H9 (cell line): ENCODE measurements at regions not wholly inside any gene's neighbourhood (a gene's known extent, or its start where the extent isn't known, plus 50 kb on each side); places are given as distances from the start of the nearest gene placed in this dataset.

Experiments used
- DNase-seq: peaks from one replicate; pipeline ENCODE4 v3.0.0-alpha.2; 2017
- H2AFZ ChIP-seq: one replicate; pipeline ENCODE4 v1.6.1; 2013; ENCODE audit warnings: mild to moderate bottlenecking, low read length, control low read depth, moderate library complexity
- H2AK5ac ChIP-seq: 2 replicates; pipeline ENCODE4 v1.6.1; 2013; ENCODE audit warnings: low read length, control low read depth, mixed read lengths; ENCODE audit not compliant: insufficient read length
- H2BK120ac ChIP-seq: one replicate; pipeline ENCODE4 v1.6.1; 2013; ENCODE audit warnings: low read depth, mild to moderate bottlenecking, low read length, control low read depth, inconsistent platforms; ENCODE audit not compliant: poor library complexity, severe bottlenecking
- H2BK12ac ChIP-seq: 2 replicates; pipeline ENCODE4 v1.6.1; 2013; ENCODE audit warnings: low read length, control low read depth, mixed read lengths, low read depth; ENCODE audit not compliant: insufficient read length
- H2BK15ac ChIP-seq: 2 replicates; pipeline ENCODE4 v1.6.1; 2013; ENCODE audit warnings: low read depth, low read length, control low read depth
- H2BK20ac ChIP-seq: one replicate; pipeline ENCODE4 v1.6.1; 2013; ENCODE audit warnings: low read depth, mild to moderate bottlenecking, low read length, control low read depth, inconsistent platforms; ENCODE audit not compliant: poor library complexity, severe bottlenecking
- H2BK5ac ChIP-seq: 2 replicates; pipeline ENCODE4 v1.6.1; 2013; ENCODE audit warnings: low read length, control low read depth, mixed read lengths; ENCODE audit not compliant: insufficient read length
- H3K14ac ChIP-seq: 2 replicates; pipeline ENCODE4 v1.6.1; 2013; ENCODE audit warnings: low read length, control low read depth; ENCODE audit not compliant: insufficient read depth
- H3K18ac ChIP-seq: 2 replicates; pipeline ENCODE4 v1.6.1; 2013; ENCODE audit warnings: low read depth, mild to moderate bottlenecking, mixed read lengths, low read length, control low read depth; ENCODE audit not compliant: insufficient read length
- H3K23ac ChIP-seq: 2 replicates; pipeline ENCODE4 v1.6.1; 2013; ENCODE audit warnings: low read length, control low read depth, mixed read lengths, low read depth; ENCODE audit not compliant: insufficient read length
- H3K23me2 ChIP-seq: 2 replicates; pipeline ENCODE4 v1.6.1; 2013; ENCODE audit warnings: low read depth, mild to moderate bottlenecking, mixed read lengths, low read length, control low read depth; ENCODE audit not compliant: insufficient read length, poor library complexity, severe bottlenecking
- H3K27ac ChIP-seq: 2 replicates; pipeline ENCODE4 v1.5.1; 2013; ENCODE audit warnings: low read length, control low read depth, mixed read lengths, low read depth; ENCODE audit not compliant: insufficient read length
- H3K27me3 ChIP-seq: 2 replicates; pipeline ENCODE4 v1.6.1; 2013; ENCODE audit warnings: low read length, control low read depth, inconsistent platforms; ENCODE audit not compliant: insufficient read depth
- H3K4ac ChIP-seq: 2 replicates; pipeline ENCODE4 v1.6.1; 2013; ENCODE audit warnings: low read depth, mild to moderate bottlenecking, control low read depth, inconsistent platforms, low read length, moderate library complexity
- H3K4me1 ChIP-seq: 2 replicates; pipeline ENCODE4 v1.6.1; 2013; ENCODE audit warnings: low read length, control low read depth, inconsistent platforms; ENCODE audit not compliant: insufficient read depth
- H3K4me2 ChIP-seq: 2 replicates; pipeline ENCODE4 v1.6.1; 2013; ENCODE audit warnings: low read length, control low read depth, mixed read lengths; ENCODE audit not compliant: insufficient read length, insufficient read depth
- H3K56ac ChIP-seq: 2 replicates; pipeline ENCODE4 v1.6.1; 2013; ENCODE audit warnings: low read depth, mild to moderate bottlenecking, mixed read lengths, low read length, control low read depth; ENCODE audit not compliant: insufficient read length
- H3K79me1 ChIP-seq: 2 replicates; pipeline ENCODE4 v1.6.1; 2013; ENCODE audit warnings: low read depth, mild to moderate bottlenecking, moderate library complexity, low read length, control low read depth, inconsistent platforms; ENCODE audit not compliant: insufficient read depth, poor library complexity, severe bottlenecking
- H3K79me2 ChIP-seq: 2 replicates; pipeline ENCODE4 v1.6.1; 2013; ENCODE audit warnings: low read length, control low read depth, inconsistent platforms; ENCODE audit not compliant: insufficient read depth
- H3K9ac ChIP-seq: 2 replicates; pipeline ENCODE4 v1.6.1; 2013; ENCODE audit warnings: low read length, control low read depth, mixed read lengths; ENCODE audit not compliant: insufficient read length; ENCODE audit errors: extremely low read depth
- H3K9me3 ChIP-seq: one replicate; pipeline ENCODE4 v1.6.1; 2013; ENCODE audit warnings: low read depth, low read length, inconsistent platforms; ENCODE audit not compliant: control insufficient read depth
- H3T11ph ChIP-seq: one replicate; pipeline ENCODE4 v1.6.1; 2013; ENCODE audit warnings: mild to moderate bottlenecking, low read length, control low read depth, inconsistent platforms
- H4K20me1 ChIP-seq: one replicate; pipeline ENCODE4 v1.6.1; 2013; ENCODE audit not compliant: control insufficient read depth, insufficient read length, insufficient read depth
- H4K5ac ChIP-seq: 2 replicates; pipeline ENCODE4 v1.6.1; 2013; ENCODE audit warnings: low read depth, mild to moderate bottlenecking, mixed read lengths, low read length, control low read depth; ENCODE audit not compliant: insufficient read length
- H4K8ac ChIP-seq: replicated peaks from 2 replicates; pipeline ENCODE4 v1.6.1; 2013; ENCODE audit warnings: low read length, control low read depth, mixed read lengths, low read depth; ENCODE audit not compliant: insufficient read length
- H4K91ac ChIP-seq: 2 replicates; pipeline ENCODE4 v1.6.1; 2013; ENCODE audit warnings: low read depth, mild to moderate bottlenecking, moderate library complexity, mixed read lengths, low read length, control low read depth; ENCODE audit not compliant: insufficient read length
- H3K27ac Mint-ChIP-seq, 3 experiments: 2 replicates in 2 of 3; 3 replicates in 1 of 3; pipeline ENCODE4 v1.8.0; 2020 to 2021; ENCODE audit warnings: mixed read lengths in 3 of 3, mild to moderate bottlenecking in 1 of 3, moderate library complexity in 1 of 3
- H3K27me3 Mint-ChIP-seq: 2 replicates; pipeline ENCODE4 v1.8.0; 2021; ENCODE audit warnings: low read depth, mild to moderate bottlenecking, moderate library complexity, mixed read lengths
- H3K36me3 Mint-ChIP-seq, 3 experiments: 2 replicates in 2 of 3; 3 replicates in 1 of 3; pipeline ENCODE4 v1.8.0; 2020 to 2021; ENCODE audit warnings: low read depth in 3 of 3, mixed read lengths in 3 of 3; ENCODE audit not compliant: insufficient read depth in 1 of 3
- H3K4me1 Mint-ChIP-seq, 2 experiments: 2 replicates each; pipeline ENCODE4 v1.8.0; 2020; ENCODE audit warnings: mixed read lengths in 2 of 2
- H3K4me3 Mint-ChIP-seq, 2 experiments: 2 replicates in 1 of 2; 3 replicates in 1 of 2; pipeline ENCODE4 v1.8.0; 2020 to 2021; ENCODE audit warnings: mild to moderate bottlenecking in 2 of 2, mixed read lengths in 2 of 2, moderate library complexity in 1 of 2
- H3K9me3 Mint-ChIP-seq, 2 experiments: 2 replicates in 1 of 2; 3 replicates in 1 of 2; pipeline ENCODE4 v1.8.0; 2020; ENCODE audit warnings: mild to moderate bottlenecking in 2 of 2, mixed read lengths in 2 of 2, moderate library complexity in 1 of 2
- CTCF ChIP-seq: fragments of 200-600 bp; sonication (generic); conservative IDR thresholded peaks from 3 replicates; pipeline ENCODE4 v1.8.0; 2021; ENCODE audit warnings: antibody characterized with exemption, mild to moderate bottlenecking
- WGBS: extraction: QIAGEN DNeasy Blood & Tissue Kit; methylation state at CpG from one replicate; pipeline ENCODE4 v1.1.7; 2013; ENCODE audit warnings: missing lambda C conversion rate, low lambda C conversion rate, mixed read lengths; ENCODE audit not compliant: insufficient read length; ENCODE audit errors: extremely low coverage; 5-methylcytosine and 5-hydroxymethylcytosine counted together

GRCh38 chr7:84589012-84589411 lies 394.4 kb upstream of the SEMA3A start:
- no peak overlapping the region for H4K91ac ChIP-seq
- H3K27me3 ChIP-seq: no peaks in the 10 kb centered on the region
- Mint-ChIP-seq H3K4me1 (no peaks in the 10 kb centered on the region), H3K4me3 (no peak overlapping the region), H3K9me3 (no peaks in the 10 kb centered on the region; a peak in 1 of 5 replicates), H3K27ac (peak overlapping the region in 1 of 3 experiments; percentile 85; a peak in 3 of 7 replicates), H3K36me3 (peaks cover 0 to 3% (median 1%) of the 10 kb centered on the region in 3 experiments; a peak in 4 of 7 replicates), H3K27me3 (no peaks in the 10 kb centered on the region)
- no peak overlapping the region for H4K5ac ChIP-seq
- H3K23ac ChIP-seq: no peak overlapping the region
- no peak overlapping the region for H3K18ac ChIP-seq
- no peak overlapping the region for H2BK20ac ChIP-seq
- H4K20me1 ChIP-seq: no peaks in the 10 kb centered on the region
- no peak overlapping the region for H3K9ac ChIP-seq
- no peak overlapping the region for H2BK12ac ChIP-seq
- H4K8ac ChIP-seq: no peak overlapping the region
- no peak overlapping the region for H2BK120ac ChIP-seq
- no peak overlapping the region for H3T11ph ChIP-seq
- H2BK5ac ChIP-seq: no peak overlapping the region
- H3K4me1 ChIP-seq: no peaks in the 10 kb centered on the region
- no peak overlapping the region for H3K4me2 ChIP-seq
- H3K56ac ChIP-seq: no peak overlapping the region
- no peak overlapping the region for H2AFZ ChIP-seq
- H2AK5ac ChIP-seq: no peak overlapping the region
- no peaks in the 10 kb centered on the region for H3K79me1 ChIP-seq
- no peaks in the 10 kb centered on the region for H3K79me2 ChIP-seq
- no peak overlapping the region for H3K27ac ChIP-seq
- H3K14ac ChIP-seq: no peak overlapping the region
- H3K9me3 ChIP-seq: no peaks in the 10 kb centered on the region
- no peak overlapping the region for H3K4ac ChIP-seq
- TF ChIP-seq CTCF: no peak
- no peak for DNase-seq
- no peaks in the 10 kb centered on the region for H3K23me2 ChIP-seq
- H2BK15ac ChIP-seq: no peak overlapping the region
- WGBS: no CpG with 5 or more reads among the region's 4 CpGs
